ENCODE measurements at regions not wholly inside any gene's neighbourhood (a gene's known extent, or its start where the extent isn't known, plus 50 kb on each side); places are given as distances from the start of the nearest gene placed in this dataset.

- DNase-seq, result no peak
Observed at GRCh38 chr18:33805592-33805991, 227.6 kb downstream of the ASXL3 start.

- no peak for DNase-seq
Observed at GRCh38 chr18:33804258-33804657, 226.2 kb downstream of the ASXL3 start.

GRCh38 chr18:33803636-33804035 is 225.6 kb downstream of the ASXL3 start:
- no peak for DNase-seq

DNA sequence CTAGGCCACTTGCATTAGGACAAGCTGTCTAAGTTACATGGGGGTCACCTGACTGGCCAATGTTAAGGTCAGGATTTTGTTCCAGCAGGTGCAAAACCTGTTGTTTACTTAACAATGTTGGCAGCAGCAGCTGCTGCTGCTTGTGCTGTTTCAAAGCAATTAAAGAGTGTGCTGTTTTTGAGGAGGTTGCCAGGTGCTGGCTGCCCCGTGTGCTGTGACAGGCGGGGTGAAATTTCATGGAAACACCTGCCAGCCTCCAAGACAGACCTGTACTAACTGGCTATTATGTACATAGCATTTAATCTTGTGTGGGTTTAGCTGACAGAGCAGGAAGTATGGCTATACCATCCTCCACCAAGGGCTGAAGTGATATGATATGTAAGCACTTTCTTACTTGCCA is 224.9 kb downstream of the ASXL3 start:
- peak; percentile 98 to 99 for DNase-seq

Measured in SHP77 (cell line).